Ishikawa (cell line): ENCODE measurements at regions not wholly inside any gene's neighbourhood (a gene's known extent, or its start where the extent isn't known, plus 50 kb on each side); places are given as distances from the start of the nearest gene placed in this dataset.

ENCODE experiments used
- CEBPB ChIP-seq: IDR thresholded peaks from 2 replicates; pipeline ENCODE4 v1.6.1; 2012
- CREB1 ChIP-seq: IDR thresholded peaks from 2 replicates; pipeline ENCODE4 v1.6.1; 2012; ENCODE audit warnings: low read depth
- EGR1 ChIP-seq: IDR thresholded peaks from 2 replicates; pipeline ENCODE4 v1.6.1; 2012
- FOXM1 ChIP-seq: IDR thresholded peaks from 2 replicates; pipeline ENCODE4 v1.6.1; 2012; ENCODE audit warnings: low read depth, borderline replicate concordance
- NFIC ChIP-seq: IDR thresholded peaks from 2 replicates; pipeline ENCODE4 v1.6.1; 2012
- RAD21 ChIP-seq: IDR thresholded peaks from 2 replicates; pipeline ENCODE4 v1.6.1; 2012; ENCODE audit warnings: low read depth
- REST ChIP-seq: IDR thresholded peaks from 2 replicates; pipeline ENCODE4 v1.6.1; 2012; ENCODE audit warnings: low read depth, mild to moderate bottlenecking
- TAF1 ChIP-seq: IDR thresholded peaks from 2 replicates; pipeline ENCODE4 v1.6.1; 2012; ENCODE audit warnings: low read depth, mild to moderate bottlenecking
- TCF12 ChIP-seq: IDR thresholded peaks from 2 replicates; pipeline ENCODE4 v1.6.1; 2012; ENCODE audit warnings: low read depth
- TEAD4 ChIP-seq: IDR thresholded peaks from 2 replicates; pipeline ENCODE4 v1.6.1; 2012
- USF1 ChIP-seq: IDR thresholded peaks from 2 replicates; pipeline ENCODE4 v1.6.1; 2012
- YY1 ChIP-seq: IDR thresholded peaks from 2 replicates; pipeline ENCODE4 v1.6.1; 2012; ENCODE audit warnings: low read depth
- ZBTB7A ChIP-seq: IDR thresholded peaks from 2 replicates; pipeline ENCODE4 v1.6.1; 2012; ENCODE audit warnings: low read depth
- TF ChIP-seq, protein P1 (sequence below): IDR thresholded peaks from 2 replicates; pipeline ENCODE4 v1.6.1; 2012

DNA sequence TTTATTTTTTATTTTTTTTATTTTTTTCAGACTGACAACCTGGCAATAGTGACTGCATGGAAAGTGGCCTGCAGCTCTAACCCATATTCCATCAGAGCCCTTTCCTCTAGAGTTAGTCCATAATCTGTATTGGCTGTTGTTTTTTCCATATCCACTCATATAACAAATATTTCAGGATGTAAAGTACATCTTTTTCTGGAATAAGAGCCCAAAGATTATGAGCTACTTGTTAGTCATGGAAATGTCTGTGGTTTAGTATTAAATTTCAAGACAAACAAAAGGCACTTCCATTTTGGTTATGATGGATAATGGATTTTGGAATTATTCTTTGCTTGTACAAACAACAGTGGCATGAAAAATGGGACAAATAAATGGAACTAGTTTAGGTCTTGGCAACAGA, 296.0 kb upstream of the HS3ST1 start:
- TF ChIP-seq EGR1 (no peak), FOXM1 (no peak), USF1 (no peak), TAF1 (no peak), CEBPB (no peak), YY1 (no peak), RAD21 (no peak), REST (no peak), ZBTB7A (no peak)
- TF ChIP-seq, protein P1, sequence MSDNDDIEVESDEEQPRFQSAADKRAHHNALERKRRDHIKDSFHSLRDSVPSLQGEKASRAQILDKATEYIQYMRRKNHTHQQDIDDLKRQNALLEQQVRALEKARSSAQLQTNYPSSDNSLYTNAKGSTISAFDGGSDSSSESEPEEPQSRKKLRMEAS: no peak

GRCh38 chr4:11722223-11722622, 293.5 kb upstream of the HS3ST1 start:
- TF ChIP-seq REST (no peak), FOXM1 (no peak), NFIC (no peak)

DNA sequence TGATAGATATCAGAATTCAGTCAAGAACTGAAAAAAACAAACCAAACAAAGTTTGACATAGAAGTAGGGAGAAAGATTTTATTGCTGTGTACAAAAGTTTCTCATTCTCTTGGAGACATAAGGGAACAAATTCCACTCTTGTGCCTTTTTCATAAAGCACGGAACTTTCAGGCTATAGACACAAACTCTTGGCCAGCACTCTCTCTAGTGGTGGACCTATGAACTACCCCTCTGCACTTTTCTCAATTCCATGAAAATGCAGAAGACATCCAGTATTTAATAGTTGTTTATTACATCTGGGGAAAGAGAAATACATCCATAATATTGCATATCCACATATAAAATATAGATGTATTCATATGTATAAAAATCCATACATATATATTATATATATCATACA, 291.6 kb upstream of the HS3ST1 start:
- TF ChIP-seq TAF1: no peak
- TF ChIP-seq, protein P1: no peak
- TF ChIP-seq RAD21: peak; percentile 80

DNA sequence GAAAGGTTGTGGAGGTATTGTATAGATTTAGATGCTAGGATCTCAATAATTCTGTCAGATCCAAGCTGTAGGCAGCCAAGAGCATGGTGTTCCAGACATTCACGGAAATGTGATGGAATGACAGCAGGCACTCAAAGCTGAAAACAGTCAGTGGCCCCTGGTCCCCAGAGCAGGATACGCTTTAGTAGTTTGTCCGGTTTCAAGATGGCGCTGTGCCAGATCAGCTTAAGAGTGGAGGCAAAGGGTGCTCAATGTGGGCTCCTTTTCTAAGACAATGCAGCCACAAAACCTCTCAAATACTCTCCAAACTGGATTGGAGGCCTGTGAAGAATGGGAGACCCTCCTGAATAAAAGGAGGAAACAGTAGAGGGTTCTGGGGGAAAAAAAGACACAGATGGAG, 291.2 kb upstream of the HS3ST1 start:
- TF ChIP-seq EGR1: no peak
- TF ChIP-seq FOXM1: no peak
- no peak for TF ChIP-seq ZBTB7A

GRCh38 chr4:11715753-11716521, 287.2 kb upstream of the HS3ST1 start:
- TF ChIP-seq TCF12 (no peak), CEBPB (no peak), TEAD4 (no peak), USF1 (no peak), EGR1 (no peak), ZBTB7A (no peak)

- TF ChIP-seq EGR1 (no peak), USF1 (no peak), TAF1 (no peak), CREB1 (no peak), CEBPB (no peak), TCF12 (no peak), NFIC (no peak), FOXM1 (no peak)
- TF ChIP-seq, protein P1: no peak
Observed at GRCh38 chr4:11710453-11711093, 281.9 kb upstream of the HS3ST1 start.
